ENCODE measurements at regions not wholly inside any gene's neighbourhood (a gene's known extent, or its start where the extent isn't known, plus 50 kb on each side); places are given as distances from the start of the nearest gene placed in this dataset.

DNA sequence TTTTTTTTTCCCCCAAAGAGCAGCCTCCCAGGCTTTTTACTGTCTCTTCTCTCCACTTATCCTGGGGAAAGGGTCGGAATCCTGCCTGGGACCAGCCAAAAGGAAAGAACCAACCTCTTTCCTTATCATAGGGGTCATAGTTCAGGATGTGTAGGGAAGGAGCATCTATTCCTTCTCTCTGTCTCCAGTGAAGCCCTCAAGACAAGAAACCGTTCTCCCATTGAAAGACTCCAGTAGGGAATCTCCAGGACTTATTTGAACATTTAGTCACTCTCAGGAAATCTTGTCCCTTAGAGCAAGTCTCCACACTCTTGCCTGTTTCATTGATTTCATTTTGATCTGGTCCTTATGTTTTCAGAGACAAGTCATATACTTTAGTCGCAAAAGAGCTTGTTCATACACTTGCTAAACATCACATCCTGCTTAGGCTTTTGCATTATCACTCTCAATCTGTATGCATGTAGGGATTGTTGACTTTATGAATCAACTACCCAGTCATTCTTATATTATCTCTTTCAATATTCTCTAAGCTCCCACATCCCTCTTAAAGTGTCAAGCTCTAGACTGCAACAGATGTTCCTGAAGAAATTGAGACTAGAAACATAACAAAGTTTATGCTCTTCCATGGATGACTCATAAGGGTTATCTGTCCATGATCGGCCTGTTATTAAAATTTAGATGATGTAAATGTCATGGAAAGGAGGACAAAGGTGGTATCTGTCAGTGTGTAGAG, 116.2 kb upstream of the ST6GAL2 start:
- TF ChIP-seq, protein P1, sequence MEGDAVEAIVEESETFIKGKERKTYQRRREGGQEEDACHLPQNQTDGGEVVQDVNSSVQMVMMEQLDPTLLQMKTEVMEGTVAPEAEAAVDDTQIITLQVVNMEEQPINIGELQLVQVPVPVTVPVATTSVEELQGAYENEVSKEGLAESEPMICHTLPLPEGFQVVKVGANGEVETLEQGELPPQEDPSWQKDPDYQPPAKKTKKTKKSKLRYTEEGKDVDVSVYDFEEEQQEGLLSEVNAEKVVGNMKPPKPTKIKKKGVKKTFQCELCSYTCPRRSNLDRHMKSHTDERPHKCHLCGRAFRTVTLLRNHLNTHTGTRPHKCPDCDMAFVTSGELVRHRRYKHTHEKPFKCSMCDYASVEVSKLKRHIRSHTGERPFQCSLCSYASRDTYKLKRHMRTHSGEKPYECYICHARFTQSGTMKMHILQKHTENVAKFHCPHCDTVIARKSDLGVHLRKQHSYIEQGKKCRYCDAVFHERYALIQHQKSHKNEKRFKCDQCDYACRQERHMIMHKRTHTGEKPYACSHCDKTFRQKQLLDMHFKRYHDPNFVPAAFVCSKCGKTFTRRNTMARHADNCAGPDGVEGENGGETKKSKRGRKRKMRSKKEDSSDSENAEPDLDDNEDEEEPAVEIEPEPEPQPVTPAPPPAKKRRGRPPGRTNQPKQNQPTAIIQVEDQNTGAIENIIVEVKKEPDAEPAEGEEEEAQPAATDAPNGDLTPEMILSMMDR (IDR thresholded peaks at IDR 0.05; ENCODE audit: insufficient read depth, low read depth, low read length, missing control alignments) = no peak
- no peak overlapping the region for H3K4me3 ChIP-seq (ENCODE audit: low read length)
- no peak for DNase-seq (ENCODE audit: low read depth)

- H3K4me3 ChIP-seq (ENCODE audit: low read length) = no peak overlapping the region
- no peak for DNase-seq (ENCODE audit: low read depth)
- TF ChIP-seq, protein P1 (IDR thresholded peaks at IDR 0.05; ENCODE audit: insufficient read depth, low read depth, low read length, missing control alignments) = no peak
Measured at GRCh38 chr2:107002735-107003134, 116.8 kb upstream of the ST6GAL2 start.

DNA sequence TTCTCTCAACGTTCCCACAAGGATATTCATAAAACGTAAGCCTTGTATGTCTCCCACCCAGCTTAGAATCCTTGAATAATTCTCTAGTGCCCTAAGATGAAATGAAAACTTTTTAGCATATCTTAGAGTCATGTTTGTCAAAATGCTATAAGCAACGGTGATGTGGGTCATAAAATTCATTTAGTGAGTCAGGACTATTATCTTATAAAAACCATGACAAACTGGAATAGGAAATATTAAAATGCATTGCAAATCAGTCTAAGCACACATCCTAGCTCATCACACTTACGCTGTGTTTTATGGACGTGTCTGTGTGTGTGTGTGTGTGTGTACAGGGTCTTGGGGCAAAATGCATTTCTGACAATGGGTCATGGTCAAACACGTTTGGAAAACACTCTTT, 119.9 kb upstream of the ST6GAL2 start:
- no peak for DNase-seq (ENCODE audit: low read depth)
- TF ChIP-seq, protein P1 (IDR thresholded peaks at IDR 0.05; ENCODE audit: insufficient read depth, low read depth, low read length, missing control alignments) = no peak
- no peak overlapping the region for H3K4me3 ChIP-seq (ENCODE audit: low read length)

DNA sequence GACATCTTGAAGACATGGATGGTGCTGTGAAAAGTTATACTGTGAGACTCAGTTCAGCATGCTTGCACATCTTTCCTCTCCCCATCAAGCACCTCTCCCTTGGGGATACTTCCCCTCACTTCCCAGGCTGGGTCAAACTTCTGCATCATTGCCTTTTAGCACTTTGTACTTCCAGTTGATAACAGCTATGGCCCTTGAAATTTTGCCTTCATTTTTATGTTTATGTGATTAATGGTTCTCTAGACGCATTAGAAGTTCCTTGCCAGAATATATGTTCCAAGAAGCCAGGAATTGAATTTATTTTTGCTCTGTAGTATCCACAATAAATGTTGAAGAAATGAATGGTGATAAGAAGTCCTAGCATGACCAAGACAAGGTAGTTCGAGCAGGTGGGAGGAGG, 120.9 kb upstream of the ST6GAL2 start:
- H3K4me3 ChIP-seq (ENCODE audit: low read length) = no peak overlapping the region
- no peak for DNase-seq (ENCODE audit: low read depth)
- TF ChIP-seq, protein P1 (IDR thresholded peaks at IDR 0.05; ENCODE audit: insufficient read depth, low read depth, low read length, missing control alignments) = no peak

DNA sequence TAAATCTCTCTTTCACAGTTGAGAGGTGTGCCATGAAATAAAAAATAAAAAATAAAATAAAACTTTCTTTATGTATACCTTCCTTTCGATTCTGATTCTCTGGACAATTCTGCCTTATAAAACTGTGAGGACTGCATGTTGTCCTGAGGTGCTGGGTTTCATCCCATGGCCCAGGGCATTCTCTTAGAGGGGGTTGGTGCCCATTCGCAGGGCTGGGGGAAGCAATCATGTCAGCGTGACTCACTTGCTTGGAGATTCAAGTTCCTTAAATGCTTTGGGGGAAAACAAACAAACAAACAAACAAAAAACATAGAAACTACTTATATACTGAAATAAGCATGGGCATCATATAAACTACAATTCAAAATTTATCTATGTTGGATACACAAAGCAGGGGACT, 122.0 kb upstream of the ST6GAL2 start:
- H3K4me3 ChIP-seq (ENCODE audit: low read length) = no peak overlapping the region
- DNase-seq (ENCODE audit: low read depth) = no peak
- TF ChIP-seq, protein P1 (IDR thresholded peaks at IDR 0.05; ENCODE audit: insufficient read depth, low read depth, low read length, missing control alignments) = no peak

DNA sequence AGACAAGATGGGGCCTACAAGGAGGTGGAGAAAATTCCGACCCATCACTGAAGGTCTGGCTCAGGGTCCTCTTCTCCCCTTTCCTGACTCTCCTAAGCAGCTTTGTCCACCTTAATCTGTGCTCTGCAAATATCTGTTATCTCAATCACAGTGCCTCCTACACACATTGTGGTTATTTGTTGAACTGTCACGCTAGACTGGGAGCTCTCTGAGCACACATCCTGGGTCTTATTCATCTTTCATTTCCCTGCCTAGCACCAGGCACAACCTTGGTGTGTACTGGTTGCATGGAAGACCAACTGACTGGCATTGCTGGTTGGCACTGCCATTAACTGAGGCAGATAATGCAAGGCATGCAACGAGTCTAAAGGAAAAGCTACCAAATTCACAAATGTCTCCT, 122.9 kb upstream of the ST6GAL2 start:
- TF ChIP-seq, protein P1 (IDR thresholded peaks at IDR 0.05; ENCODE audit: insufficient read depth, low read depth, low read length, missing control alignments) = no peak
- no peak for DNase-seq (ENCODE audit: low read depth)
- no peak overlapping the region for H3K4me3 ChIP-seq (ENCODE audit: low read length)

GRCh38 chr2:107009275-107009674, 123.3 kb upstream of the ST6GAL2 start:
- no peak for DNase-seq (ENCODE audit: low read depth)
- TF ChIP-seq, protein P1 (IDR thresholded peaks at IDR 0.05; ENCODE audit: insufficient read depth, low read depth, low read length, missing control alignments) = no peak
- H3K4me3 ChIP-seq (ENCODE audit: low read length) = no peak overlapping the region

Data from epithelial cell of esophagus (primary cell).